NOMO-1 treated with DMSO at 0.1 percent for 48 hours (cell line): ENCODE measurements at regions not wholly inside any gene's neighbourhood (a gene's known extent, or its start where the extent isn't known, plus 50 kb on each side); places are given as distances from the start of the nearest gene placed in this dataset.
A peak's percentile ranks its signal among the peaks of the same experiment; 100 is the strongest.

ENCODE experiments used
- DNase-seq: peaks from one replicate; lab custom pipeline; 2025; ENCODE audit not compliant: unreplicated experiment; lab: John Stamatoyannopoulos, UW

GRCh38 chr20:57092112-57092899, 174.1 kb downstream of the BMP7 start:
- DNase-seq = peak; percentile 52

DNA sequence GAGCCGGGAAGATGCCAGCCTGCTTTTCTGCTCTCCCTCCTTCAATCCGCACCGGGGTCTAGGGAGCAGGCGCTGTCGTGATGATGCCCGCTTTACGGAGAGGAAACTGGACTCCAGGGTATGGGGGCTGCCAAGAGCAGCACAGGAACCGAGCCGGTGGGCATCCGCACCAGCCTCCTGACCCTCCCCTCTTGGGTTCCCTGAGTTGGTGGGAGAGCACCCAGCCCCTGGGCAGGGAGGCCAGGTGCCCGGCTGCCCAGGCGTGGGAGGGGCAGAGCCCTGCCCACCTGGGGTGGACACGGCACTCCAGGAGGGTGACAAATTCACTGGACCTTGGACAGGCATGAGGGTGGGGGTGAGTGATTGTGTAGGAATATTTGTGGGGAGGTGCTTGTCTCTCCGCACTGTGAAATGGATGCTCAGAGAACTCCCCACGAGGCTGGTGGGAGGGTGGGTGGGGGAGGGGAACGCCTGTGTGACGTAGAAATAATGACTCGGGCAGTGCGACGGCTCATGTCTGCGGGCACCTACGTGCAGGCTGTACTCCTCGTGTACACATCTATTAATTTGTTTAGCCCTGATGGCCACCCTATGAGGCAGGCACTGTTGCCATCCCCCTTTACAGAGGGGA, 173.4 kb downstream of the BMP7 start:
- no peak for DNase-seq

DNA sequence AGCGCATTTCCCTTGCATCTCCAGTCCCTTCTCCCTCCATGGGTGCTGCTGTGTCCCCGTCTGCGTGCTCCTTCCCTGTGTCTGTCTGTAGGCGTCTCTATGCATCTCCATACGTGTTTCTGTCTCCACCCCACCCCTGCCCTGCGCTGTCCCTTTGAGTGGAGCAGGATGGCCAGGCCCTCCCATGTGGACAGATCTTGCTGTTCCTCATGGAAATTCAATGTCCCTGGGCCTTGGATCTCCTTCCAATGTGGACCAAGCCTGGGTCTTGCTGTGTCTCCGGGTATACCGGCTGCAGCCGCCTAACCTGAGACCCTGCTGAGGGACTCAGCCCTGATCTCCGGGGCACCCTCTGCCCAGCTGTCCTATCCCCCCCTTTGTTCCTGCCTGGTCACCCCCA, 172.7 kb downstream of the BMP7 start:
- no peak for DNase-seq

DNA sequence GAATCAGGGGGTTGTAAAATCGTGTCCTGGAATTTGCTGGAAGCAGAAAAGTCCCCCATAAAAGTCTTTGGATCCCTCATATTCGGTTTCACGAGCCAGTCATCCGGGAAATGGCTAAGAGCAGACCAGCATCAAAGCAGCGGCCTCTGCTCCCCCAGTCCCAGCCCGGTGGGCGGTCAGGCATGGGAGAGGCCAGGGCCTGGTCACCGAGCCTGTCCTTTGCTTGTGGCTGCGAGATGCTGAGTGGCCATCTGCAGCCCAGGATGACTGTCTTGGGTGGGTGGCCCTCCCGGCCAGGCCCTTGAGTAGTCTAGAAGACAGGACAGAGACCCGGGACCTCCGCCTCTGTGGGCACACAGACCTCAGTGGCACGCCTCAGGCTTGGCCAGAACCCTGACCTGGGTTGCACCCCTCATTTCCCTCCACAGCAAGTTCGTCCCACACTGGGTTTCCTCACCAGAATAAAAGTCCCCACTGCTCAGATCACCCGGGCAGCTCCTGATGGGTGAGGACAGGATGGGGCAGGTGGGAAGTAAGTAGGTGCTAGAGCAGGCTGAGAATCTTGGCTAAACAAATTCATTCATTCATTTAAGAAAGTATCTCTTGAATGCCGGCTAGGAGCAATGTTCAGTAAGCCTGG, 172.1 kb downstream of the BMP7 start:
- no peak for DNase-seq

- no peak for DNase-seq
These were observed 171.4 kb downstream of the BMP7 start for GRCh38 chr20:57094991-57095390.

GRCh38 chr20:57095426-57095825, 171.0 kb downstream of the BMP7 start:
- DNase-seq = no peak

DNA sequence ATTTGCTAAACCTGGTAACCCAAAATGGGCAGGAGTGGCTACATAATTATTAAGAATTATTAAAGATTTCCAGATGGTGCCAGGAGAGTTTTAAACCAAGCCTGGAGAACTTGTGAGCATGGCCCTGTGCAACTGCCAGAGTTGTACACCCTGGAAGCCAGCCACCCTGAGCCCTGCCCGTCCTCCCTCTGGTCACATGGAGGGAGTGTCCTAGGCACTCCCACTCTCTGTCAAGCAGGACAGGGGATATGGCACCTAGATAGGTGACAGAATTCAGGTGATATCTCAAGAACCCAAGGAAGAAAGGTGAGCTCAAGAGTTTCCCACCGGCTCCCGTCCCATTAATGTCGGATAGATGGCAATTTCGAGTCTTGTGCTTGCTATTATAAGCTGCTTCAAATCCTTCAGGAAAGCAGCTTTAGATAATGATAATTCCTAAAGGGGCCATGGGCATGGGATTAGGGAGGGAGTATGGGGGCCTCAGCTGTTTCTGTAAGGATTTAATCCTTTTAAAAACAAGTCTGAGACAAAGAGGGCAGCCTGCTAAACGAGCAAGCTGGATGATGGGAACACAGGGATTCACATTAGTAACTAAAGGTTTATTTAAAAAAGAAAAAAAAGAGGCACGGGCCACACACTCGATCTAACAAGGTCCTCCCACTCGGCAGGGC, 169.1 kb downstream of the BMP7 start:
- DNase-seq = no peak

- DNase-seq = no peak
These were observed 164.3 kb downstream of the BMP7 start for GRCh38 chr20:57102160-57102559.

DNA sequence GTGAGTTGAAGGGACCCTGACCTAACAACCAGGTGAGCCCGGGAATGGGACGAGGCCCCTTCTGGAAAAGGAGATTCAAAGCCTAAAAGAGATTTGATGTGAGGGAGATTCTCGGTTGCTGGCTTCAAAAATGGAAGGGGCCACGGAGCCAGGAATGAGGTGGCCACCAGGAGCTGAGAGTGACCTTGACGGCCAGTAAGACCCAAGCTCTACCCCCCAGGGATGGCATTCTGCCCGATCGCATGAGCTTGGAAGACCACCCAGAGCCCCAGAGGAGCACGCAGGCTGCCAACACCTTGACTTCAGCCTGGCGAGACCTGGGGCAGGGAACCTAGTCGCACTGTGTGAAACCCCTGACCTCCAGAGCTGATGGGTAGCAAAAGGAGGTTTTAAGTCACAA, 163.9 kb downstream of the BMP7 start:
- DNase-seq = no peak

DNA sequence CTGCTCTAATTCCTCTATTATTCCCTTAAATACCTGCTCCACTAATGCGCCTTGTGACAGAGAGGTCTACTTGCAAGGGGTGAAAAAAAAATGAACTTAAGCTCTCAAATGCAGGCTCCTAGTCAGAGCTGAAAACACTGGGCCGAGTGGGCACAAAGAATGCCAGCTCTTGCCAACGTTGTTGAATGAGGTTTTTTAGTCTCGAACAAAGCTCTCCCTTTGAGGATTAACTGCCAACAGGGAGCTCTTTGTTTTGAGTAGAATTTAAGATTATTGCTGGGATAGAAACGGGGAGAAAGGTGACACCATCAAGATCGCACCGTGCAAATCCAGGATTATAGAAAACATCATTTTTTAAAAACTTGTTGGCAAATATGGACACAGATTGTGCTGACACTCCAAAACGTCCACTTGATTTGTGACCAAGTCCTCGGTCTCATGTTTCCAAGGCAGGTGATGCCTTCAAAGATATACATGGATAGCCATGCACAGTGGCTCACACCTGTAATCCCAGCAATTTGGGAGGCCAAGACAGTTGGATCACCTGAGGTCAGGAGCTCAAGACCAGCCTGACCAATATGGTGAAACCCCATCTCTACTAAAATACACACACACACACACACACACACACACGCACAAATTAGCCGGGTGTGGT, 163.2 kb downstream of the BMP7 start:
- DNase-seq = no peak

DNA sequence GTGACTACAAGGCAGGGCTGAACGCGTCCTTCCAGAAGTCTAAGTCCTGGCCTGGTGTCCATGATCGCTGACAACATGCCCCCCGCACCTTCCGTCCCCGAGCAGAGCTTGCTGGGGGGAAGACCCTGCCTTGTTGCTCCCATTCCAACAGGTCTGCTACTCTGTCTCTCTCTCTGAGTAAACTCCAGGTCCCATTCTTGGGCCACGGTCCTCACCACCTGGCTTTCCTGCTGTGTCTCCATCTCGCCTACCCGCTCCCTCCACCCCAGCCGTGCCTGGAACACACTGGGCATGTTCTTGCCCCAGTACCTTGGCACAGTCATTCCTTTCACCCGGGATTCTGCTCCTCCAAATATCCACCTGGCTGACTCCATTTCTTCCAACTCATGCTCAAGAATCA, 162.3 kb downstream of the BMP7 start:
- no peak for DNase-seq

DNA sequence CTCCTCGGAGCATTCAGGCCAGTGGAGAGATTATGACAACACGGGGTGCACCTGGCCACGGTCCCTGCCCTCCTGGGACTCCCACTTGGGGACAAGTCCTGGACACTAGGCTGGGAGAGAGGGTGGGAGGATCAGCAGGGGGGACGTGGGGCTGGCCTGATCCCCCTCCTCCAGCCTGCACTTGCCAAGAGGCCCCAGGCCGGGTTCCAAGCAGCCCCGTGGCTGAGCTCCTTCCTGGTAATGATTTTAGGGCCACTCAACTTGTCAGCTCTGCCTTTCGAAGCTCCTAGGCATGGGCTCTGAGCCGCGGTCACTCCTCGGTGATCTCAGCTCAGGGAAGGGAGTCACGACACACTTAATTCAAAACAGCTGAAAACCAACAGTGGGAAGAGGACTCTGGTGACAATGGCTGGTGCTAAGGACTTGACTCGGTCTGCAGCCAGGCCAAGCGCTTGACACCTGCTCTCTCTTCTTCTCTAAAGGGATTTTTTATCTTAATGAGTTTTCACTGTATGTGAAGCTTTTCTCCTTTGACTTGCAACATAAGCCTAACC, 161.7 kb downstream of the BMP7 start:
- no peak for DNase-seq

GRCh38 chr20:57106030-57106682, 160.3 kb downstream of the BMP7 start:
- no peak for DNase-seq

GRCh38 chr20:57106692-57107091, 159.7 kb downstream of the BMP7 start:
- peak; percentile 35 for DNase-seq

DNA sequence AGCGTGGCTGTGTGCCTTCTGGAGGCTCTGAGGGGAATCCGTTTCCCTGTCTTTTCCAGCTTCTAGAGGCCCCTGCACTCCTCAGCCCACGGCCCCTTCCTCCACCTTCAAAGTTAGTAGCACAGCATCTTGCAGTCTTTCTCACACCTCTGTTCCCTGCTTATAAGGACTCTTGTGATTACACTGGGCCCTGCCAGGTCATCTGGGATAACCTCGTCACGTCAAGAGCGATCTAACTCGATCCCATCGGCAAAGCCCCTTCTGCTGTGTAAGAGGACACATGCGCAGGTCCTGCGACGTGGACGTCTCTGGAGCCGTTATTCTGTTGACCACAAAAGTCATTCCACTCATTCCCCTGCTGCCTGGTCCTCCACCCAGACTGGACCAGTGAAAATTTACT, 159.2 kb downstream of the BMP7 start:
- no peak for DNase-seq

- DNase-seq = no peak
These were observed 158.2 kb downstream of the BMP7 start for GRCh38 chr20:57108218-57108617.

DNA sequence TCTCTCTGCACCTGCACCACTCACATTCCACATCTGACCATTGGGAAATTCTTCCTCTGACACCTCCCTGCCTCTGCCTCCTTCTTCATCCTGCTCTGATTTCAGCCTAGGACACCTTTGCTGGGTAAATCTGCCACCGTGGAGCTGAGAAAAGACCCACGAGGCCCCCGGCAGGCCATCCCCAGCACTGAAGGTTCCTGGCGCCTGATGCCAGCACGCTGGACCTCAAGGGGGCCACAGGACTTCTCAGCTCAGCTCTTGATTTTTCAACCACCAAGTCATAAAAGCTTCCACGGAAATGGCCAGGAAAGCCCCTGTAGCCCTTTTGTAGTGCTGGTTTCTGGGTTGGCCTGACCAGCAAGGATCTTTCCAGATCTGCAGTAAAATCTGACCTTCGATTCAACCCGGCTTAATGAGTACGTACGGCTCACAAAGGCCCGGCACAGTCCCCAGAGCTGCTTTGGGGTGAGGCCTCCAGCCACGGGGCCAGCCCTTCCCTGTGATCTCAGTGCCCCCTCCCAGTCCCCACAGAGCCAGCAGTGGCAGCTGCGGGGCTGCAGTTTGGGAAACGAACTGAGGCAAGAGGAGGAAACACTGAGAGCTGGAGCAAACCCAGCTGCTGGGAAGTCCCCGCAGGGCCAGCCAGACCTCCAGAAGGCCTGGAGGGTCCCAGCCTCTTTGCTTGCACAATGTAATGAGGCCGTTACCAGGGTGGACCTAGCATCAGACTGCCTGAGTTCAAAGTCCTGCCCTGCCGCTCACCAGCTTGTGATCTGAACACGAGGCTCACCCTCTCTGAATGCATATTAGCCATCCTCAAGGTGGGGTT, 157.5 kb downstream of the BMP7 start:
- DNase-seq = no peak

DNA sequence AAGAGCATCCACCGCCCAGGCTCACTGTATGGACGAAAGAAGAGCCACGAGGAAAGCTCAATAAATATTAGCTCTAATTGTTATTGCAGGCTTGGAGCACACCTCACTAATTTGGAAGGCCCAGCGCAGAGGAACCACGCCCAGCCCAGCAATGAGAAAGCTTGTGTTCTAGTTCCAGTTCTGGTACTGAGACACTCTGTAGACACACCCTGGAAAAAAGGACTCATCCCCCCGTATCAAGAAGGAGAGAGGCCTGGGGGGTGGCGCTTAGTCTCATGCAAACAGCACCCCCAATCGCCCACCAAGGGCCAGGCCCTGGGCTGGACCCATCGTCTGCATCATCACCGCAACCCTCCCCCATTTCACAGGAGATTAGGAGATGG, 156.9 kb downstream of the BMP7 start:
- DNase-seq = no peak
